NCI-H82 (cell line): ENCODE measurements at regions not wholly inside any gene's neighbourhood (a gene's known extent, or its start where the extent isn't known, plus 50 kb on each side); places are given as distances from the start of the nearest gene placed in this dataset.

Source experiments
- DNase-seq: peaks from one replicate; lab custom pipeline; 2025; lab: John Stamatoyannopoulos, UW

- DNase-seq: no peak
Observed at GRCh38 chr21:38741092-38741949, 64.4 kb upstream of the ETS2 start.

GRCh38 chr21:38741950-38742256 lies 63.8 kb upstream of the ETS2 start:
- no peak for DNase-seq

- DNase-seq: no peak
Observed at GRCh38 chr21:38742580-38743260, 63.0 kb upstream of the ETS2 start.

- DNase-seq: no peak
Observed at GRCh38 chr21:38743772-38744529, 61.8 kb upstream of the ETS2 start.

GRCh38 chr21:38744861-38745260 lies 60.9 kb upstream of the ETS2 start:
- no peak for DNase-seq

- no peak for DNase-seq
Observed at GRCh38 chr21:38747810-38748209, 57.9 kb upstream of the ETS2 start.

- no peak for DNase-seq
Observed at GRCh38 chr21:38751379-38752050, 54.2 kb upstream of the ETS2 start.

- no peak for DNase-seq
Observed at GRCh38 chr21:38752051-38752505, 53.7 kb upstream of the ETS2 start.

- DNase-seq: no peak
Observed at GRCh38 chr21:38753114-38753513, 52.6 kb upstream of the ETS2 start.

GRCh38 chr21:38753557-38753971 lies 52.2 kb upstream of the ETS2 start:
- DNase-seq: no peak
